DMS 273 (cell line): ENCODE measurements at regions not wholly inside any gene's neighbourhood (a gene's known extent, or its start where the extent isn't known, plus 50 kb on each side); places are given as distances from the start of the nearest gene placed in this dataset.

Source experiments
- DNase-seq: peaks from one replicate; lab custom pipeline; 2025; ENCODE audit not compliant: unreplicated experiment; lab: John Stamatoyannopoulos, UW

DNA sequence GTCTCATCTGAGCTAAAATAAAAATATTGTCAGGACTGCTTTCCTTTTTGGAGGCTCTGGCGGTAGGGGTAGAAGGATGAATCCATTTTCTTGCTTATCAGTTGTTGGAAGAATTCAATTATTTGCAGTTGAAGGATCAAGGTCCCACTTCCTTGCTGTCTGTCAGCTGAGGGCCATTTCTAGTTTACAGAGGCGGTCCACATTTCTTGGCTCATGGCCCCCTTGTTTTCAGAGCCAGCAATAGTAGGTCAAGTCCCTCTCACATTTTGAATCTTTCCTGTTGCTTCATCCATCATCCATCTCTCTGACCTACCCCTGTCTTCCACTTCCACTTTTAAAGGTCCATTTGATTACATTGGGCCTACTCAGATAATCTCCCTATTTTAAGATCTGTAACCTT, 1099.3 kb upstream of the DIAPH2 start:
- no peak for DNase-seq

DNA sequence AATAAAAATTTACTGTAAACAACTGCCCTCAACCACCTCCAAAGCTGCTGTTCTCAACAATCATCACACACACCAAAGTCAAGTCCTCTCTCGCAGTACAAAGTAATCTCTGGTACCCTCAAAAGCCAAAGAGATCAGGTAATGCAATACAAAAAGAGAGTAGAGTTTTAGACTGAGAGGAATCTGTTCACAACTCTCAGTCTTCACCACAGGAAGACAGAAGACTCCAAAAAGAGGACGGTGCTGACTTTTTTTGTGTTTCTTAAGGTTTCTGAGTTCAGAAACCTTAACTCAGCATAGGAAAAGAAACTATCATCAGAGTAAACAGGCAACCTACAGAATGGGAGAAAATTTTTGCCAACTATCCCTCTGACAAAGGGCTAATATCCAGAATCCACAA, 1072.3 kb upstream of the DIAPH2 start:
- DNase-seq, result no peak

DNA sequence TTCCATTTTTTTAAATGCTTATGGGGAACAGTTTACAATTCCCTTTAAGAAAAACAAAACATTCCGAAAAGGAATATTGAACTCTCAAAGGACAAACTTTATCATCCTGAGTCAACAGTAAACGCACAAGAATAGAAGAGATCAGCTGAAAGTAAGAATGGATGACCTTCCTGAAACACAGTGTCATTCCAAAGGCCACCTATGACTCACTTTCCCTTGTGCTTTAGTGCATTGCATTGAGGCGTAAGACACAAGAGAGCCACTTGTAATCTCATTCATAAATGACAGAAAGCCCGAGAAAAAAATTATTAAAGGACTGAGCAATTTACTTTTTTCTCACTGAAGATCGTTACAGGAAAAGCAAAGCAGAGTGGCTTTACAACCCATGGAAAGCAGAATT, 1062.4 kb upstream of the DIAPH2 start:
- no peak for DNase-seq

DNA sequence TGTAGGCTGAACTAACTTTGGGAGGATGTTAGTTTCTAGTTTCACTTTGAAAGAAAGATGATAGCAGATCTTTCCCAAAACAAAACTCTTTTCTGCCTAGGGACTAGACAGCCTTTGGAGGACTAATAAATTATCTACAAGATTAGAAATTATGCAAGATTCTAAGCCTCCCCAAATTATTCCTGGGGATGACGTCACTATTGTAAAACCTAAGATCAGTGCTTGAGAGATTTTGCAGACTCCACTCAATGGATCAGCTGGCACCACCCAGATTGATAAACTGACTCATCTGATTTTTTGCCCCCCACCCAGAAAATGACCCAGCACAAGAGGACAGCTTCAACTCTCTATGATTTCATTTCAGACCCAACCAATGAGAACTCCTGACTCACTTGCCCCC, 1057.9 kb upstream of the DIAPH2 start:
- DNase-seq, result no peak

DNA sequence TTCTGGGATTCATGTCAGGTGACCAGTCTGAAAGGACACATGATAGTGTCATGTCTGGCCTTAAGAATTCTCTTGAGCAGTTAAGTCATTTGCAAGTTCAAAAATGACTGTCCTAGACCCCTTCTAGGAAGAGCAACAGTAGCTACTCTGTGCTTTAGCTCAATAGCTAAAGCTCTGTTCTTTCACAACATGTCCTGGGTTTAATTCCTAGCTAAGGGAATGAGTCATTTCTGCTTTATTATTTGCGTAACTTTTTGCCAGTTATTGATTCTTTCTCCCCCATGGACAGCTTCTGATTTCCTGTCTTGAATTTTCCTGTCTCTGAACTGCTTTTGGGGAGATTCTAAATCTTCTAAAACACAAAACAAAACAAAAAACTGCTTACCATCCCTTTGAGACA, 1055.8 kb upstream of the DIAPH2 start:
- DNase-seq, result no peak

DNA sequence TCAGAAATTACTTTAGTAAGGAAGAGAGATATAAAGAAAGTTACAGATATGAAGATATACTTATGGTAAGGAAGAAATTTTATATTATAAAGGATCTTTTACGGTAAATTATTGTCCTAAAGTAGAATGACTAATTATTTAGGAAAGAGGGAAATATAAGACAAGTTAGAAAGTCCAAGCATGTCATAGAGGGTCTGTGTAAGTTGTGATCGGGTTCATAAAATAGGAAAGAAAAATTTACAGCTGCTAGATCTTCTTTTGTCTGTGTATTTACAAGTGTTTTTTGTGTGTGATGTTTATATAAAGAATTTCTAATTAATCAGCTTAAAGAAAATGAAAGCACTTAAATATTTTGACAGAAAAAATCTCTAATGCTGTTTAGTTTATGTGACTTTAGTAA, 1054.9 kb upstream of the DIAPH2 start:
- peak; percentile 38 for DNase-seq

DNA sequence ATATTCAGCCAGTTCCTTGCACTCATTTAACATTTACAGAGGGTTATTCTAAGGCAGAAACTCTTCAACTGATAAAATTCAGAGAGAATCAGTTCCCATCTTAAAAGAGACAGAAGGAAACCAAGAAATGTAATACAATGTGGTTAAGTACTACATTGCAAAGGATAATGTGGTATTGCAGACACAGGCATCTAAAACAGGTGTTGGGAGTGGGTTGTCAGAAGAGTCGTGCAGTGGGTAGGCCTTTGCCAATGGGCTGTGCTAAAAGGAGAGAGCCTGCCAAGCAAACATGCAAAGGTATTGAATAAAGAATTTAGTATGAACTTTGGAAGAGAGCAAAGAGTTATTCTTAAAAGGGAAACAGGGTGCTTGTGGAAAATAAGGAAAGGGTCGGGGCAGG, 1044.4 kb upstream of the DIAPH2 start:
- DNase-seq, result no peak

DNA sequence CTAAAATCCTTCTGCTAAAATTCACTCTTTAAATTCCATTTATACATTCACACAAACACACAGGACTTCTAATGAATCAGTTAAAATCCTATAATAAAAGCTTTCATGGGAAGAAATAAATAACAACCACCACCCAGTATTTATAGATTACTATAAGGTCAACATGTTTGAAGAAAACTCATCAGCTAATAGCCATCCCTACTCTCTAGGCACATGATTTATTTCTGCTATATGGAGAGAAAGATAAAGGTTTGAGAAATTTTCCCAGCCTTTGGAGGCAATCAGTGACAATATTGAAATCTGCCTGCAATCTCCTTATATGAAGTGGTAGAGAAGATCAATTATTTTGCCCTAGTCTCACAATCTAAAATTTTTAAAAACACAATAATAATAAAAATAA, 1038.9 kb upstream of the DIAPH2 start:
- DNase-seq, result no peak

DNA sequence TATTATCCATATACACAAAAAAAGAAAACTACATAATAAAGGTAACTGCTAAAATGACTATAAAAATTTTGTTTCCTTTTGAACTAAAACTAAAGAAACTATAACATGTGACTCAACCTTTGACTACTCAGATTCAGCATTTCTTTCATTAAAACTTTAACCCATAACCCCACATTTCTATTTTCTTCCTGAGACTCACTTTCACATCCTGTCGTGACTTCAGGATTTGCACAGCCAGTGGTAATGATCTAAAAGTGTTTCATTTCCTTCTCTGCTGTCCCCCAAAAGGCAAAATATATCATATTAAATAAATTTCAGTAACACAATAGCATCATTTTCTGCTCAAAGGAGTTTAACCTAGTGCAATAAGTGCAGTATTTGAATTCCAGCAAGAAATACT, 1022.4 kb upstream of the DIAPH2 start:
- no peak for DNase-seq

DNA sequence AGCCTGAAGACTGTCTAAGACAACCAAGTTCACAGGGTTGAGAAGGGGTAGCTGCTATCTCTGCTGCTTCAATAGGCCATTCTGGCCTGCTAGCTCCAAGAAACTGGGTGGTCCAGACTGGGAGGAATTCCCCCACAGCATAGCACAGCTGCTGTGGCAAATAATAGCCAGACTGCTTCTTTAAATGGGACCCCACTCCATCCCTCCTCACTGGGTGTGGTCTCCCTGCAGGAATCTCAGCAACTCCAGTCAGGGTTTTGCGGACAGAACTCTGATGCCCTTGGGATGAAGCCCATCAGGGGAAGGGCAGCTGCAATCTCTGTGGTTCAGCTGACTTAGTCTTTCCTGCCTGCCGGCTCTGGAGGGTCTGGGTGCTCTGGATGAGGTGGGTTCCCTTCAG, 1018.6 kb upstream of the DIAPH2 start:
- DNase-seq, result no peak

DNA sequence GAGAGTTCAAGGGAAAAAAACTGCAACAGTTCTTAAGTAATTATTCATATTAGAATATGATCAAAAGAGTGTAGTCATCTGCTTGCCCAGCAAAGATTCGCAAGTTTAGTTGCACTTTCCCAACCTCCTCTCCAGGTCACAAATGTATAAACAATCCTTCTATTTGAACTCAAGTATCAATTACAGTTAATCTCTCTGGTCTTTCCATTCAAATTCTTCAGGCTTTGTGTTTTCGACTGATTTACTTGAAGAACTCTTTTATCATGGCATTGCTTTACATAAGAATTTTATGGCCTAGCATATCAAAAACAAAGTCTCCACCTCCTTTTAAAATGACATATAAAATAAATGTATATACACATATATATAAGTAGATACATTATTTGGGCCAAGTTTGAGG, 1009.6 kb upstream of the DIAPH2 start:
- DNase-seq, result no peak

DNA sequence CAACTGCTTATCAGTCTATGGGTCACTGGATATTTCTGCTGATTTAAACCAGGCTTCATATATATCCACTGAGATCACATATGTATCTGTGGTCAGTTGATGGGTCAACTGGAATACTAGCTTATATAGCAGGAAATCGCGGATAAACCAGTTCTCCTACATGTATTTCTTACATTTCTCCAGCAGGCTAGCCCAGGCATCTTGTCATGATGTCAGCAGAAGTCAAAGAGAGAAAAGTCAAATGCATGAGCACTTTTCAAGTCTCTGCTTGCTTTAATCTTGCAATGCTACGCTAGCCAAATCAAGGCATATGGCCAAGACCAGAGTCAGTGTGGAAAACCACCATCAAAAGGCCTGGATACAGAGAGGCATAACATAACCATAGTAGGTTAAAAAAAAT, 1008.8 kb upstream of the DIAPH2 start:
- DNase-seq, result peak; percentile 42

DNA sequence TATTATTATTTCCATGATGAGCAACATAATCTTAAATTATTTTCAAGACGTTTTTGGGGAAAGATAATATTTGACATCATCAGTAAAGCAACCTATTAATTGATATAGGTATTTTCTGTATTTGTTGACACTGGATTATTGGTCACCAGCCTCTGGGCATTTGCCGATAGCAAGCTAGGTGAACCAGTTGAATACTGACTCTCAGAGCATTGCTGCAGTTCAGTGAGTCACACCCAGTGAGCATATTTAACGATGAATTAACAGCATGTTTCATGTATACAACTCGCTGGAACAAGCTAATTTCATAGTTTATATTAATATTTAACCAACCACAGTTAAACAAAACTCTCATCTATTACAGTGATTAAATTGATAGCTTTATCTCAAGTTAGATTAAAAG, 1006.0 kb upstream of the DIAPH2 start:
- DNase-seq, result no peak

DNA sequence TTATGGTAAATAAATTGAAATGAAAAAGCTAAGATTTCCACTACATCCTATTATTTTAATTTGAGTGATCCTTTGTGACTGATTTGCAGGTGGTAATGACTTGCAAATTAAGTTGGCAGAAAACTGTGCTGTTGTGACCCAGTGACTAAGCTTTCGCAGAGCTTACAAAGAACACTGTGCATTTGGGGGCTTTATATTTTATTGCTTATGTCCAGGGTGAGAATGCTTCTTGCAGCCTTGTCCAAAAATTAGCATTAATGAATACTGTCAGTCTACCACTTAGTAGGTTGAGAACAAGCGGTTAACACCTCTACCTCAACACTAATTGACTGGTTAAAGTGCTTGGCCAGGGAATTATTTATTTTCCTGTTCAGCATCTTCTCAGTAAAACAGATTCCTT, 991.3 kb upstream of the DIAPH2 start:
- DNase-seq, result no peak

DNA sequence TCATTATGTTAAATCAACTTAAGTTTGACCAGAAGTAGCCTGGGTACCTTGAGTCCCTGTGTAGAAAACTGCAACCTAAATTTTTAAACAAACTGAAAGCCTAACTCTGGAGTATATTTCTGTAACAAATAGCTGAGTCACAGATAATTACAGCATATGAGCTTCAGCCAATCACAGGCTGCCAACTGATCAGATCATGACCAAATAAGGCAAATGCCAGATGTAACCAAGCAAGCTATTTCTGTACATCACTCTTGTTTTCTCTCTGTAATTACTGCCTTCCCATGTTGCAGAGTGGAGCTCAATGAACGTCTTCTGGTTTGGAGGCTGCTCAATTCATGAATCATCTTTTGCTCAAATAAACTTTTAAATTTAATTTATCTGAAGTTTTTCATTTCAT, 980.9 kb upstream of the DIAPH2 start:
- DNase-seq, result peak; percentile 9

DNA sequence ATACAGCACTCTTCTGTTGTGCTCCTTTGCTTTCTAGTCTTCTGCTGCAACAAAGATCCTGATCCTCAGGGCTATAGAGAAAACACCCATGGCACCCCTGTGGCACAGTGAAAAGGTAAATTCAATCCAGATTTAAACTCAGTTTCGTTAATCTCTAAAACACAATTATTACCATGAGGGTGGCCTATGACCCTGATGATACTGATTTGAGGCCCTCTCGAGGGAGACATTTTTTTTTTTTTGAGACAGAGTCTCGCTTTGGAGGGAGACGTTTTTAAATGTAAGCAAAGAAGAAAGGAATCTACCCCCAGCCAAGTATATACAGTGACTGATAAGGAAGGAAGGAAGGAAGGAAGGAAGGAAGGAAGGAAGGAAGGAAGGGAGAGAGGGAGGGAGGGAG, 967.8 kb upstream of the DIAPH2 start:
- no peak for DNase-seq

DNA sequence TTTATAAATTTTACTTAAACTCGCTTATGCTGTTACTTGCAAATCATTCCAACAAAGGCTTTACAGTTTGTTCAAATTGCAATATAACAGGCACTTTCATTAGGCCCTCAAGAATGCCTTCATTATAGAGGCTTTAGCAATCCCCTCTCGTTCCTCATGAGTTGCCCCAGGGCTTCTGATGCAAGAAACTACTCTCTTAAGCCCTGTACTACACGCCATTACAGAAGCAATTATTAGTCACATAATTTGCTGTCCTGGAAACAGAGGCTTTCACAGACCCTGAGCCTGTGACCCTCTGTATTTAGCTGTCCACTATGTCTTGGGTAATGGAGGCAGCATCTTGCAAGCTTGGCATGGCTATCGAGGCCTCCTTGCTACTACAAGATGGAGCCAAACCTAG, 965.9 kb upstream of the DIAPH2 start:
- no peak for DNase-seq

DNA sequence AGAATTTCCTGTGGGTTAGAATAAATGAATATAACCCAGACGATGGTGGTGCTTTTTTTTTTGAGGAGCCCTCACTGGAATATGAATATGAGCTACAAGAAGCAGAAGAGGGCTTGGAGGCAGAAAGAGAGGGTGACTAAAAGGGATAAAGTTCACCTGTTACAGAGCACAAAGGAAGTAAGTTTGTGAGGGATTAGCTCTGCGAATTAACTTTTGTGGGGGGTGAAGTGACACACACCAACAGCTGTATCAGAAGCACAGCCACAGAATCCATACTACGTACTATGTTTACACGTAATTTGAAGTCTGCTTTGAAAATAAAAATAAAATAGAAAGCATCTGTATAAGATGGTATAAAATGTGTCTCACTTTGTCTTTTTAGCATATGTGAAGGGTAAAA, 963.6 kb upstream of the DIAPH2 start:
- DNase-seq, result no peak

DNA sequence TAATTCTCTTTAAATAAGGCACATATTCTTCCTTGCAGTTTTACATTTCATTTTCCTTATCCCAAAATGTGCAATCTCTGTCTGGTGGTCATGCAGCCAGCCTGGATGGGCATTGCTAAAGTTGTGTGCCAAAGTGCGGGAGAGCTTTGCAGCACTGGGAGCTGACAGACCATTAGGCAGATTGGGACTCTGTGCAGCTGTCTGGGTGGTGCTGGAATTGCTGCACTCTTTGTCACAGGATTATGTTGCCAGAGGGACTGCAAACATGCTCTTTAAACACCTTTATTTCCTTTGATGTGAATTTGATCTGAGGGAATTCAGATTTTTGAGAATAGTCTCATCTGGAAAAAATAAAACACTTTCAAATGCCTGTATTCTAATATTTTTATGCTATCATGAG, 956.2 kb upstream of the DIAPH2 start:
- DNase-seq, result peak; percentile 23

DNA sequence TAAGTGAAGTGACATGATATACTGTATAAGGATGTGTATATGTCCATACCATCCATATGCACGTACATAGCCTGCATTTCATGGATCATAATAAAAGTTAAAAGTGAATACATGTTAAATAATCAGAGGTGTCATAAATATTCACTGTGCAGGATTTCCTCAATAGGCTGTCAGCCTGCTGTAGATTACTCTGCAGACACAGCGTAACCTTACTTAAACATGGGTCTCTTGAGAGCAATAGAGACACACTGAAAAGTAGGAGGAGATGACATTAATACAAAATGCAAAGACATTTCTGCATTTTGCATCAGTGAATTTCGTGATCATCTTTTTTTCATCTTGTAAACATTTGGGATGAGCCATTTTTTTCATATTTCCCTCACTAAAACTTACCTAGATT, 955.2 kb upstream of the DIAPH2 start:
- DNase-seq, result no peak

DNA sequence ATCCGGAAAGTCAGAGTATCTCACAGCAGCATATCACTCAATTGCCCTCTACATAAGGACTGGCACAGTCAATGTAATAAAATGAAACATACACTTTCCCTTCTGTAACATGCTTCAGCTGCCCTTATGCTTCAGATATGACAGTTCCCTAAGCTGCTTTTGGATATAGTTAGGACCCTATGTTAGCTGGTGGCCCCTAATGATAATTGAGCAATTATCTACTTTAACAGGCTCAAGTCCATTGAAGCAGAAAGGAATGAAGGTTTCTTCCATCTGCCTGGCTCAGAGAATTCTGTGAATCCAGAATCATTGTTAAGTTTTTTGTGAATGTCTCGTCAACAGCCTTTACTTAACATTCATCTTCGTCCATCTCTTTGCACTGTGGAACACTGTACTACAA, 951.2 kb upstream of the DIAPH2 start:
- DNase-seq, result peak; percentile 63

DNA sequence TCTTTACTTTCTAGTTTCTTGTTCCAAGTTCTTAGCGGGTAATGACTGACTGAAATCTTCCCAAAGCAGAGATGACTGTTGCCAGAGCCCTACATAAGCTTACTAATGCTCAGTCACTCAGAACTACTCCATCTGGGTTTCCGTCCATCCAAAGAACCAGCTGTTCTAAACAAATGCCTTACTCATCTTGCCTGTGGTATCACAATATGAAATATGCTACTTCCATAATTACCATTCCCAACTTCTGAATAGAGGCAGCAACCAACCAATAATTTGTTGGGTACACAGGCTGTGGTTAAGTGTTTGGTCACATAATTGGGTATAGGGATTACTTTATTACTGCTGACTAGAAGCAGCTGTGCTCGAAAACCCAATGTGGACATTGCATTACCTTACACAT, 930.2 kb upstream of the DIAPH2 start:
- DNase-seq, result peak; percentile 58

DNA sequence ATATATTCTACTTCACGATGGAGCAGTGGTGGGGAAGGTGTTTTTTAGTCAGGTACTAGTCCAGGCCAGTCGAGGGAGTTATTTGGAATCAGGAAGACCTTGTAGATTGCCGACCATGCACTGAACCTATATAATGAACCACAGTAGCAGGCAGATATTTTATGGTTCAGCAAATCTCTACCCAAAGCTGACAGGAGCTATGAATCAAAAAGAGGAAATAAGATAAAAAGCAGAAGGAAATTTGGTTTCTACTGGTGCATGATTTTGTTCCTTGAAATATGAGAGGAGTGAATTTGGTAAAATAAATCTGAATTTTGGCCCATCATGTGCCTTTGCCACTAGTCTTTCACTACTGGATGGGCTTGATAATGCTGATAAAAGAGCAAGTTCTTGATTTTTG, 924.3 kb upstream of the DIAPH2 start:
- no peak for DNase-seq

DNA sequence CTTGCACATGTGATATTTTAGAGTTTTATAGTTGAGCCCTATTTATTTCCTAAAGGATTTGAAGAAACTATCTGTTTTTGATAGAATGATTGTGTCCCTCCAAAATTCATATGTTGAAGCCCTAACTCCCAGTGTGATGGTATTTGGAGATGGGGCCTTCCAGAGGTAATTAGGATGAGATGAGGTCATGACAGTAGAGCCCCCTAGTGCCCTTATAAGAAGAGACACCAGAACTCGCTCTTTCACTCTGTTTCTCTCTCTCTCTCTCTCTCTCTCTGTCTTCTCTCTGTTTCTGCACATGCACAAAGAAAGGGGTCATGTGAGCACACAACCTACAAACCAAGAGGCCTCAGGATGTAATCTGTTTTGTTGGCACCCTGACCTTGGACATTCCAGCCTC, 921.9 kb upstream of the DIAPH2 start:
- peak; percentile 42 for DNase-seq
